HG03108 (cell line): ENCODE measurements at regions not wholly inside any gene's neighbourhood (a gene's known extent, or its start where the extent isn't known, plus 50 kb on each side); places are given as distances from the start of the nearest gene placed in this dataset.
"Not testable (repeated sequence)": the region's sequence is repeated elsewhere in the genome, so short reads cannot be mapped to it uniquely, and the experiment has no call there.

ENCODE experiments used
- ATAC-seq: cut with Tn5 transposase; IDR thresholded peaks from one replicate; pipeline ENCODE4 v1.9.1; 2021; ENCODE audit warnings: moderate library complexity; ENCODE audit not compliant: unreplicated experiment

GRCh38 chr21:27528697-27529096, 561.8 kb upstream of the ADAMTS5 start:
- no peak for ATAC-seq

GRCh38 chr21:27526451-27526850, 559.6 kb upstream of the ADAMTS5 start:
- no peak for ATAC-seq

GRCh38 chr21:27525780-27526179, 558.9 kb upstream of the ADAMTS5 start:
- ATAC-seq = no peak

GRCh38 chr21:27519361-27519760, 552.5 kb upstream of the ADAMTS5 start:
- no peak for ATAC-seq

GRCh38 chr21:27517177-27517576, 550.3 kb upstream of the ADAMTS5 start:
- not testable (repeated sequence) for ATAC-seq

GRCh38 chr21:27515676-27516075, 548.8 kb upstream of the ADAMTS5 start:
- no peak for ATAC-seq

- ATAC-seq = no peak
Observed at GRCh38 chr21:27513825-27514224, 546.9 kb upstream of the ADAMTS5 start.

- ATAC-seq = no peak
Observed at GRCh38 chr21:27513016-27513415, 546.1 kb upstream of the ADAMTS5 start.

- no peak for ATAC-seq
Observed at GRCh38 chr21:27511233-27511632, 544.3 kb upstream of the ADAMTS5 start.

GRCh38 chr21:27507695-27508094, 540.8 kb upstream of the ADAMTS5 start:
- no peak for ATAC-seq

- ATAC-seq = no peak
Observed at GRCh38 chr21:27505516-27505915, 538.6 kb upstream of the ADAMTS5 start.

GRCh38 chr21:27502801-27503200, 535.9 kb upstream of the ADAMTS5 start:
- no peak for ATAC-seq

- no peak for ATAC-seq
Observed at GRCh38 chr21:27498025-27498424, 531.1 kb upstream of the ADAMTS5 start.

GRCh38 chr21:27495836-27496235, 528.9 kb upstream of the ADAMTS5 start:
- no peak for ATAC-seq

GRCh38 chr21:27493542-27493941, 526.7 kb upstream of the ADAMTS5 start:
- no peak for ATAC-seq

- ATAC-seq = no peak
Observed at GRCh38 chr21:27487676-27488075, 520.8 kb upstream of the ADAMTS5 start.

GRCh38 chr21:27480841-27481261, 514.0 kb upstream of the ADAMTS5 start:
- ATAC-seq = no peak

GRCh38 chr21:27477296-27477695, 510.4 kb upstream of the ADAMTS5 start:
- ATAC-seq = no peak

- no peak for ATAC-seq
Observed at GRCh38 chr21:27476696-27477095, 509.8 kb upstream of the ADAMTS5 start.

GRCh38 chr21:27475363-27475955, 508.6 kb upstream of the ADAMTS5 start:
- ATAC-seq = no peak

- ATAC-seq = no peak
Observed at GRCh38 chr21:27467366-27467765, 500.5 kb upstream of the ADAMTS5 start.

- no peak for ATAC-seq
Observed at GRCh38 chr21:27466140-27466539, 499.3 kb upstream of the ADAMTS5 start.

GRCh38 chr21:27464648-27465047, 497.8 kb upstream of the ADAMTS5 start:
- no peak for ATAC-seq
